T-cell (primary cell): ENCODE measurements at regions not wholly inside any gene's neighbourhood (a gene's known extent, or its start where the extent isn't known, plus 50 kb on each side); places are given as distances from the start of the nearest gene placed in this dataset.

Experiments
- ATAC-seq, 4 experiments: fragments of 200-7000 bp in 3 of 4; fragments of 150-1000 bp in 1 of 4; cut with Tn5 transposase; replicated peaks in 1 of 4; 1 replicate in 3 of 4; 2 replicates in 1 of 4; pipeline ENCODE4 v1.10.0; 2021; ENCODE audit warnings: moderate library complexity in 3 of 4, mild to moderate bottlenecking in 2 of 4, moderate number of reproducible peaks in 1 of 4
- CTCF ChIA-PET, 2 donors: fragments of 300-600 bp; sonication (Branson Sonifier 250); formaldehyde crosslinking; loops; one replicate each; lab custom pipeline; 2022; ENCODE audit warnings: antibody characterized with exemption in 2 of 2; lab: Charles Lee
- POLR2A ChIA-PET, 2 donors: fragments of 300-600 bp; sonication (Branson Sonifier 250); formaldehyde crosslinking; loops; one replicate each; lab custom pipeline; 2022; ENCODE audit warnings: antibody characterized with exemption in 2 of 2; lab: Charles Lee
- DNase-seq, 35 experiments: peaks; one replicate each; pipeline versions ENCODE4 v3.0.0 to v3.0.0-alpha.2; 2013 to 2023
- H3K27ac ChIP-seq: one replicate; pipeline ENCODE4 v1.5.1; 2013; ENCODE audit warnings: low read length
- H3K27me3 ChIP-seq, 2 experiments: replicated peaks in 1 of 2; 1 replicate in 1 of 2; 2 replicates in 1 of 2; pipeline versions ENCODE4 v1.6.1 to v1.7.0; 2013; ENCODE audit warnings: low read length in 1 of 2, mixed read lengths in 1 of 2; ENCODE audit not compliant: control insufficient read depth in 2 of 2, insufficient read depth in 2 of 2; ENCODE audit errors: extremely low read depth in 1 of 2
- H3K36me3 ChIP-seq, 2 donors: 1 replicate in 1 of 2; 2 replicates in 1 of 2; pipeline versions ENCODE4 v1.6.1 to v1.7.0; 2013; ENCODE audit warnings: low read length in 1 of 2; ENCODE audit not compliant: control insufficient read depth in 2 of 2, insufficient read depth in 1 of 2; ENCODE audit errors: extremely low read depth in 1 of 2
- H3K4me1 ChIP-seq, 2 experiments: 1 replicate in 1 of 2; 2 replicates in 1 of 2; pipeline versions ENCODE4 v1.6.1 to v1.7.0; 2013; ENCODE audit warnings: low read length in 2 of 2, mixed read lengths in 1 of 2; ENCODE audit not compliant: insufficient read depth in 2 of 2, control insufficient read depth in 1 of 2; ENCODE audit errors: extremely low read depth in 1 of 2
- H3K4me3 ChIP-seq, 2 donors: 1 replicate in 1 of 2; 2 replicates in 1 of 2; pipeline versions ENCODE4 v1.5.1 to v1.7.0; 2013; ENCODE audit warnings: mild to moderate bottlenecking in 2 of 2, low read length in 1 of 2, moderate library complexity in 1 of 2; ENCODE audit not compliant: control insufficient read depth in 1 of 2; ENCODE audit errors: extremely low read depth in 1 of 2
- H3K9me3 ChIP-seq: 2 replicates; pipeline ENCODE4 v1.7.0; 2013
- H3K27ac Mint-ChIP-seq, 2 donors: one replicate each; pipeline ENCODE4 v1.8.0; 2020 to 2021; ENCODE audit warnings: mild to moderate bottlenecking in 2 of 2, mixed read lengths in 2 of 2
- H3K27me3 Mint-ChIP-seq, 2 donors: one replicate each; pipeline ENCODE4 v1.8.0; 2021 to 2022; ENCODE audit warnings: mixed read lengths in 2 of 2
- H3K36me3 Mint-ChIP-seq: one replicate; pipeline ENCODE4 v1.8.0; 2021; ENCODE audit warnings: mixed read lengths
- H3K4me1 Mint-ChIP-seq, 3 donors: one replicate each; pipeline ENCODE4 v1.8.0; 2020 to 2022; ENCODE audit warnings: mixed read lengths in 3 of 3, mild to moderate bottlenecking in 1 of 3
- H3K4me3 Mint-ChIP-seq, 3 donors: one replicate each; pipeline ENCODE4 v1.8.0; 2020 to 2022; ENCODE audit warnings: mild to moderate bottlenecking in 3 of 3, mixed read lengths in 3 of 3, moderate library complexity in 3 of 3
- H3K9me3 Mint-ChIP-seq, 3 donors: one replicate each; pipeline ENCODE4 v1.8.0; 2020 to 2022; ENCODE audit warnings: mixed read lengths in 3 of 3
- WGBS: methylation state at CpG from one replicate; pipeline ENCODE4 v1.1.5; 2013; ENCODE audit warnings: missing lambda C conversion rate; ENCODE audit not compliant: insufficient coverage; 5-methylcytosine and 5-hydroxymethylcytosine counted together

DNA sequence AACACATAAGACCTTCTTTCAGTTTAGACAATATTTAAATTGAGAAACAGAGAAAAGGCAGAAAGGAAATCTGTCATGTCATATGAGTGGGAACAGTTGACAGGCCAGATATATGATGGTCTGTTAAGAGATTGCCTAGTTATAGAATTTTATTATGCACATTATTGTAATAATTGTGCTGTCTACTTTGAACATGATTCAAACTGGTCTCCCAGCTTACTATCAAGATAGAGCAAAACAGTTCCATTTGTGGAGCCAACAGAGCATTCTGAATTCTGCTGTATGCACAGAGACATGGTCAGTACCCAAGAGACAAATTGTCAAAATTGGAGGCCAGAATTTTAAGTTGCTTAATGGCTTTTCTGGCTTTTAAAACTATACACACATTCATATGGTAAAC lies 139.4 kb downstream of the FBXO8 start:
- Mint-ChIP-seq H3K27ac (no peak overlapping the region), H3K27me3 (peaks cover 13 to 36% of the 10 kb centered on the region in 2 donors), H3K4me1 (no peaks in the 10 kb centered on the region), H3K9me3 (no peaks in the 10 kb centered on the region), H3K36me3 (no peaks in the 10 kb centered on the region), H3K4me3 (no peak overlapping the region)
- Histone ChIP-seq H3K4me1 (no peaks in the 10 kb centered on the region), H3K27ac (no peak overlapping the region), H3K4me3 (no peak overlapping the region), H3K36me3 (no peaks in the 10 kb centered on the region), H3K27me3 (peaks cover 0 to 2% of the 10 kb centered on the region in 2 experiments), H3K9me3 (no peaks in the 10 kb centered on the region)
- DNase-seq (no peak), ATAC-seq (no peak)
- CTCF ChIA-PET: no interaction called here
- POLR2A ChIA-PET: no interaction called here

DNA sequence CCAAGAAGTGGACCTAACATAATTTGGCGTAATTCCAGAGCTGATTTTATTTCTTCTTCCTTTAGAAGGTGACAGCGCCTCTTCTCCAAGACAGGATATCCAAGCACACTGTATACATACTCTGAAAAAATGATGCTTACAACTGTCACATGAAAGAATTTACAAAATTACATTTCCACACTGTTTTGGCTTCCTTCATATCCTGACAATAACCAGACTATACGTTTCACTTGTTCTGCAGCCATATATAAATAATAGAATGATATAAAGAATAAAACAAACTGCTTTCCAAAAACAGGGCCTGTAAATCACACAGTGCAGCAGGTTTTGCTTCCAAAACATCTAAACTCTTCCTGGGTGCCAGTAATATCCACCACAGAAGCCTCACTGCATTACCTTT lies 141.6 kb downstream of the FBXO8 start:
- no peak for DNase-seq
- Mint-ChIP-seq H3K9me3 (no peaks in the 10 kb centered on the region), H3K27ac (no peak overlapping the region), H3K4me1 (no peaks in the 10 kb centered on the region), H3K36me3 (no peaks in the 10 kb centered on the region), H3K27me3 (peaks cover 13 to 31% of the 10 kb centered on the region in 2 donors), H3K4me3 (no peak overlapping the region)
- CTCF ChIA-PET: no interaction called here
- POLR2A ChIA-PET: no interaction called here
- peaks cover 0 to 2% of the 10 kb centered on the region in 2 experiments for H3K27me3 ChIP-seq
- H3K9me3 ChIP-seq: no peaks in the 10 kb centered on the region
- 89% methylated on average over 1 of the region's 3 CpGs for WGBS
- no peak for ATAC-seq
- H3K4me3 ChIP-seq: no peak overlapping the region
- H3K27ac ChIP-seq: no peak overlapping the region
- no peaks in the 10 kb centered on the region for H3K4me1 ChIP-seq
- no peaks in the 10 kb centered on the region for H3K36me3 ChIP-seq

DNA sequence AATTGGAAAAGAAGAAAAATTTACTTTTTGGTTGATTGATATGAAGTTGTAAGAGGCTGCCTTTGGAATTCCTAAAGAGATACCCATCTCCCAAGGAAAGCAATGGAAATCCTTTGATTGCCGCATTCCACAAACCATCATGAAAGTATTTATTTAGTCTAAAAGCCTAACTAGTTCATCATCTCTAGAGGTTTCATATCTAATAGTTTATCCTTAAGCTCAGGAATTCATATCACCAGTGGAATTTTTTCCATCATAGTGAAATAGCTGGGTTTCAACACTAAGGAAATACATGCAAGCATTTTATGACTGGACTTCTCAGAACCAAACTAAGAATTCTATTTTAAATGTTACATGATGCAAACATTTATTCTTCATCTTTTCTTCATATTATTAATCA lies 144.9 kb downstream of the FBXO8 start:
- H3K4me3 Mint-ChIP-seq: no peak overlapping the region
- no CpG with 5 or more reads among the region's 1 CpG for WGBS
- DNase-seq: no peak
- no peaks in the 10 kb centered on the region for H3K9me3 ChIP-seq
- peaks cover 4 to 10% of the 10 kb centered on the region in 2 donors for H3K27me3 Mint-ChIP-seq
- H3K36me3 ChIP-seq: no peaks in the 10 kb centered on the region
- H3K4me3 ChIP-seq: no peak overlapping the region
- no peak overlapping the region for H3K27ac Mint-ChIP-seq
- no peaks in the 10 kb centered on the region for H3K9me3 Mint-ChIP-seq
- H3K4me1 Mint-ChIP-seq: peaks cover 0 to 3% (median 2%) of the 10 kb centered on the region in 3 donors
- H3K27ac ChIP-seq: no peak overlapping the region
- ATAC-seq: no peak
- peaks cover 0 to 2% of the 10 kb centered on the region in 2 experiments for H3K27me3 ChIP-seq
- ChIA-PET CTCF (no interaction called here), POLR2A (interaction anchor here in 1 of 2 donors (0.6 kb wide), 1 partner anchor 14 kb away, joined by 3 read pairs; no protein-coding TSS in a partner anchor)
- no peaks in the 10 kb centered on the region for H3K36me3 Mint-ChIP-seq
- no peaks in the 10 kb centered on the region for H3K4me1 ChIP-seq

DNA sequence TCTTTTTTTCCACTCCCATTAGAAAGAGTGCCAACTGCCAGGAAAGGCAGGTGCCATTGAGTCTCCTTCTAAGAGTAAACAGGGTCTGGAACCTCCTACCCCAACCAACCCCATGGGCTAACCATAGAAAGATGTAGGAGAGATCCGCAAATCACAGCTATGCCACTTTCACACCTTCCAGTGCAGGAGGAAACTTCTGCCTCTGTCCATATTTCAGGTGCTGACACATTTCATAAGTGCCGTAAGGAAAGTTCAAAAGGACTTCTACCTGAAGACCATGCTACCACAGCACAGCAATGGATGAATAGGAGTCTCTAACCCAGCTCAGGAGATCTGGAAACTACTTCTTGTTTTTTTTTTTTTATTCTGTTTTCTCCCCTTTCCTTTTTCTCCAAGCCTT lies 145.8 kb downstream of the FBXO8 start:
- Histone ChIP-seq H3K4me3 (no peak overlapping the region), H3K27ac (no peak overlapping the region), H3K9me3 (no peaks in the 10 kb centered on the region), H3K4me1 (no peaks in the 10 kb centered on the region), H3K27me3 (peaks cover 0 to 2% of the 10 kb centered on the region in 2 experiments), H3K36me3 (no peaks in the 10 kb centered on the region)
- H3K27me3 Mint-ChIP-seq: peaks cover 4 to 10% of the 10 kb centered on the region in 2 donors
- ChIA-PET POLR2A (no interaction called here), CTCF (no interaction called here)
- H3K36me3 Mint-ChIP-seq: no peaks in the 10 kb centered on the region
- no peaks in the 10 kb centered on the region for H3K9me3 Mint-ChIP-seq
- ATAC-seq (no peak), DNase-seq (no peak)
- peaks cover 0 to 3% (median 2%) of the 10 kb centered on the region in 3 donors for H3K4me1 Mint-ChIP-seq
- H3K4me3 Mint-ChIP-seq: no peak overlapping the region
- no CpG with 5 or more reads among the region's 2 CpGs for WGBS
- H3K27ac Mint-ChIP-seq: no peak overlapping the region

DNA sequence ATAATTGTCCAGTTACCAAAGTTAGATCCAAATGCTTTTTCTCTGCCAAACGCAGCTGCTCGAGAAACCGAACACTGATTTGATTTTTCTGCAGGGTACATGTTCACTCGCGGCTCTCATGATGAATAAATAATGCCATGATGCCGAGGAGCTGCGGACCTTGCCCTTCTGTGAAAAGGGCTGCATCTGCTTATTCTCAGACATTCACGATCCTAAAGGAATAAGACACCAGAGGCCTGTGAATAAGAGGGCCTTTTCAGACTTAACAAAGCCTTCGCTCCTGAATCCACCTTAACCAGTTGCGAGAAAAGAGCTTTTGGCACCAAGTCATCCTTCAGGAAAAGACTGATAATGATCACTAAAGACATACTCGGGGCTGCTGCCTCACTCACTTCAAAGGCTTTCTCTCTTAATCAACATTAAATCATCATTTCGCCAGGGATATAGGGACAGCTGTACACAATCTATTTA lies 147.5 kb downstream of the FBXO8 start:
- no peak for ATAC-seq
- CTCF ChIA-PET: interaction anchor here in 1 of 2 donors (0.9 kb wide), 1 partner anchor 642 kb away, joined by 3 read pairs; no protein-coding TSS in a partner anchor
- Histone ChIP-seq H3K27ac (no peak overlapping the region), H3K27me3 (no peaks in the 10 kb centered on the region), H3K36me3 (no peaks in the 10 kb centered on the region), H3K4me1 (no peaks in the 10 kb centered on the region), H3K4me3 (no peak overlapping the region), H3K9me3 (no peaks in the 10 kb centered on the region)
- no peak overlapping the region for H3K4me3 Mint-ChIP-seq
- H3K4me1 Mint-ChIP-seq: peaks cover 0 to 3% (median 2%) of the 10 kb centered on the region in 3 donors
- H3K27ac Mint-ChIP-seq: no peak overlapping the region
- 62% methylated on average over 11 of the region's 12 CpGs for WGBS
- no peak for DNase-seq
- no peaks in the 10 kb centered on the region for H3K36me3 Mint-ChIP-seq
- H3K27me3 Mint-ChIP-seq: peaks cover 7 to 14% of the 10 kb centered on the region in 2 donors
- POLR2A ChIA-PET: no interaction called here
- H3K9me3 Mint-ChIP-seq: no peaks in the 10 kb centered on the region

DNA sequence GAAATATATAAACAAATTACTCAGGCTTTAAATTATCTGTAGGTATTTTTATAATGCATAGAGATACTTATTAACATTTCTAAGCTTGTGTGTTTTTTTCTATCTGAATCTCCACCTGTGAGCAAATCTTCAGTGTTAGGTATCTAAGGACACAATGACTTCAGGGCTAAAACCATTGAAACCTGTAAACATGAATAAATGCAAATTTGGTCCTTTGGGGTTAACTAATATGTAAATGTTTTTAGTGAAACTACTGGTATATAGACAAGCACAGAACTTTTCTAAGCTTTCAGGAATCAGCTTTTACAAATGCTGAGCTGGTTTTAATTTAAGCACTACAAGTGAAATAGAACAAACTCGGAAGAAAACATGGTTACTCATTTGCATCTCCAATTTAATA lies 147.9 kb downstream of the FBXO8 start:
- H3K4me3 ChIP-seq: no peak overlapping the region
- H3K36me3 Mint-ChIP-seq: no peaks in the 10 kb centered on the region
- peaks cover 0 to 3% (median 2%) of the 10 kb centered on the region in 3 donors for H3K4me1 Mint-ChIP-seq
- H3K36me3 ChIP-seq: no peaks in the 10 kb centered on the region
- WGBS: 100% methylated on average over 1 of the region's 1 CpG
- H3K27me3 Mint-ChIP-seq: peaks cover 11 to 14% of the 10 kb centered on the region in 2 donors
- H3K4me3 Mint-ChIP-seq: no peak overlapping the region
- ATAC-seq: no peak
- H3K27me3 ChIP-seq: no peaks in the 10 kb centered on the region
- no peaks in the 10 kb centered on the region for H3K9me3 ChIP-seq
- no peak overlapping the region for H3K27ac Mint-ChIP-seq
- H3K4me1 ChIP-seq: no peaks in the 10 kb centered on the region
- no peak for DNase-seq
- POLR2A ChIA-PET: no interaction called here
- CTCF ChIA-PET: interaction anchor here in 1 of 2 donors (0.9 kb wide), 1 partner anchor 641 kb away, joined by 3 read pairs; no protein-coding TSS in a partner anchor
- no peaks in the 10 kb centered on the region for H3K9me3 Mint-ChIP-seq
- H3K27ac ChIP-seq: no peak overlapping the region
